Uterus (tissue), 3 donors: ENCODE measurements at regions not wholly inside any gene's neighbourhood (a gene's known extent, or its start where the extent isn't known, plus 50 kb on each side); places are given as distances from the start of the nearest gene placed in this dataset.

Experiments
- DNase-seq, 2 donors: peaks; one replicate each; pipeline ENCODE4 v3.0.0-alpha.2; 2019 to 2020
- H3K27ac ChIP-seq, 2 donors: fragments of 200-600 bp; sonication (generic); 1 replicate in 1 of 2; 2 replicates in 1 of 2; pipeline ENCODE4 v1.5.1; 2016 to 2018
- H3K27me3 ChIP-seq, 2 donors: fragments of 200-600 bp; sonication (generic); one replicate each; pipeline ENCODE4 v1.5.1; 2018 to 2019; ENCODE audit warnings: control low read depth in 1 of 2
- H3K36me3 ChIP-seq, 2 donors: fragments of 200-600 bp; sonication (generic); one replicate each; pipeline ENCODE4 v1.5.1; 2019; ENCODE audit warnings: control low read depth in 1 of 2
- H3K4me1 ChIP-seq, 2 donors: fragments of 200-600 bp; sonication (generic); one replicate each; pipeline ENCODE4 v1.5.1; 2018 to 2019; ENCODE audit warnings: control low read depth in 1 of 2
- H3K4me3 ChIP-seq, 2 donors: fragments of 200-600 bp; sonication (generic); 1 replicate in 1 of 2; 2 replicates in 1 of 2; pipeline ENCODE4 v1.5.1; 2018 to 2019; ENCODE audit warnings: mild to moderate bottlenecking in 1 of 2
- H3K9me3 ChIP-seq, 2 donors: fragments of 200-600 bp; sonication (generic); one replicate each; pipeline ENCODE4 v1.5.1; 2019; ENCODE audit warnings: control low read depth in 1 of 2
- CTCF ChIP-seq, 4 experiments: fragments of 200-600 bp in 2 of 4; fragments of 450-650 bp in 2 of 4; sonication (generic) in 2 of 4; IDR thresholded peaks; one replicate each; pipeline ENCODE4 v1.5.1; 2016 to 2019; ENCODE audit warnings: antibody characterized with exemption in 4 of 4, mild to moderate bottlenecking in 2 of 4, moderate library complexity in 1 of 4
- POLR2A ChIP-seq, 2 donors: fragments of 450-650 bp; IDR thresholded peaks; one replicate each; pipeline ENCODE4 v1.6.1; 2016; ENCODE audit warnings: antibody characterized with exemption in 2 of 2, mild to moderate bottlenecking in 1 of 2, moderate library complexity in 1 of 2
- intact Hi-C: fragments of 100-400 bp; cut with DNase I; formaldehyde crosslinking; loops from one replicate; pipeline ENCODE4 v1.15.1; 2023; ENCODE audit warnings: low total_unique reads
- donor health status: DM: yes; HTN: yes; CAD: no.

DNA sequence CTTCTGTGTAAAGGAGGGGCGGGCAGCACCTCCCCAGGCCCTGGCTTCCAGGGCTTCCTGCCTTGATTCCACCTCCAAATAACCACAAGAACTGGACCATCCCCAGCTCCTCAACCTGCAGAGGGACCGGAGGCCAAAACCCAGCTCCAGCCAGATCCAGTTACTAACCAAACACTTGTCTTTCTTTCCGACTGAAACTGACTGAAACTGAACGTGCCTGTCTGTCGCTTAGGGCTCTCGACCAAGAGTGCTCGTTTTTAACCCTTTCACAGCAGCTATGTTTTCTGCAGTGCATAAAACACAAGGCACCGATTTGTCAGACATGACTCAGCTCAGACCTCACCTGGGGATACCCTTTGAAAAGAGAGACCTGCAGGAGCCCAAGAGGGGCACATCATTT is 249.9 kb upstream of the SIX2 start:
- H3K4me1 ChIP-seq = no peaks in the 10 kb centered on the region
- intact Hi-C loops = no loop called here
- H3K36me3 ChIP-seq = no peaks in the 10 kb centered on the region
- no peak for DNase-seq
- H3K4me3 ChIP-seq = no peak overlapping the region
- no peak for TF ChIP-seq POLR2A (IDR thresholded peaks at IDR 0.05)
- TF ChIP-seq CTCF (IDR thresholded peaks at IDR 0.05) = no peak
- H3K27me3 ChIP-seq = no peaks in the 10 kb centered on the region
- H3K9me3 ChIP-seq = no peaks in the 10 kb centered on the region
- no peak overlapping the region for H3K27ac ChIP-seq

GRCh38 chr2:45258311-45258710 is 249.1 kb upstream of the SIX2 start:
- DNase-seq = no peak
- TF ChIP-seq POLR2A (IDR thresholded peaks at IDR 0.05) = no peak
- TF ChIP-seq CTCF (IDR thresholded peaks at IDR 0.05) = no peak
- Histone ChIP-seq H3K4me1 (no peaks in the 10 kb centered on the region), H3K27ac (no peak overlapping the region), H3K27me3 (no peaks in the 10 kb centered on the region), H3K4me3 (no peak overlapping the region), H3K36me3 (no peaks in the 10 kb centered on the region), H3K9me3 (no peaks in the 10 kb centered on the region)
- intact Hi-C loops = no loop called here

DNA sequence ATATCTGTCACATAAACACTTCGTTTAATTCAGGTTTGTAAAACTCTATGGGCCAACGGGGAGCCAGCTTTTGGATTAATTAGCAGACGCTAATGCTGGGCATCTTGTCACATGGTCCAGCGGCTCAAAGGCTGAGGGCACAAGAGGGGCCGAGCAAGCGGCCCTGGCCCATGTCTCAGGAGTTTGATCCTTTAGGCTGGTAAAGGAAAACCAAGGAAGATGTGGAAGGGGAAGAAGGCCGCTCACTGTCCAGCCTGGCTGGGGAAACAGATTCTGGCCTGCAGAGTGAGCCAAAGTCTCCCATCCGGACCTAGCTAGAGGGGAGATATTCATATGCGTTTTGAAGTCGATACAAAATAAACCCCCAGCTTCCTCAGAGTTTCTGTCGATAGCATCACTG is 248.6 kb upstream of the SIX2 start:
- no peaks in the 10 kb centered on the region for H3K4me1 ChIP-seq
- H3K36me3 ChIP-seq = no peaks in the 10 kb centered on the region
- no peak overlapping the region for H3K4me3 ChIP-seq
- no peak overlapping the region for H3K27ac ChIP-seq
- intact Hi-C loops = no loop called here
- no peak for TF ChIP-seq CTCF (IDR thresholded peaks at IDR 0.05)
- TF ChIP-seq POLR2A (IDR thresholded peaks at IDR 0.05) = no peak
- H3K9me3 ChIP-seq = no peaks in the 10 kb centered on the region
- DNase-seq = no peak
- no peaks in the 10 kb centered on the region for H3K27me3 ChIP-seq

DNA sequence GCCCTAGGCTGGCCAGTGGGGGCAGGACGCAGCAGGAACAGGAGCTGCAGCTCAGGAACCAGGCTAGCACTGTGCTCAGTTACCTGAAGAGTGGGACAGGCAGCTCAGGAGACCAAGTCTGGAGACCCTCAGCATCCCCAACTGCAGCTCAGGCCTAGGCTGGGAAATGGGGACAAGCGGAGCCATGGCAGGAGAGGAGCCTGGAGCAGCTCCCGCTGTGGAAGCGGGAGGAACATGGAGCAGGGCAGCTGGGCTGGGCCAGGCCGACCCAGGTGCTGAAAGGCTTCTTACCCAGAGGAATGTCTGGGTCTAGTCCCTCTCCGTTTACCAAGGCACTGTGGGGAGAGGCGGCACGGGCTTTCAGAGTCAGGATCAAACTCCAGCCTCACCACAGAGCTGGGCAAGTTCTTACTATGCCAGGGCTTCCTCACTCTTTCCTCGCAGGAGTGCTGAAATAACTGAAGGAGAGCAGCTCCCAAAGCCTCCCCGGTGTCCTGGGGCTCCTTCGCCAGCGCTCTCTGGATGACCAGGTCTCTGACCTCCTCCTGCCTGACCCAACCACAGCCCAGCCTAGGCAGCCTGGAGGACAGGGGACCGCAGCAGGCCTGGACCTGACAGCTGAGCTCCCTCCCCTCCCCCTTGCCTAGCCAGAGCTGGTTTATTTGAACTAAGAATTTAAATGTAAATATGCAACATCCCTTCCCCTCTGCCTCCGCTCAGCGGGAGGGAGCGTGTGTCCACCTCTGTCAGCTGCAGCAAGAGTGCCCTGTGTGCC is 247.8 kb upstream of the SIX2 start:
- H3K36me3 ChIP-seq = no peaks in the 10 kb centered on the region
- no peak overlapping the region for H3K4me3 ChIP-seq
- H3K27me3 ChIP-seq = no peaks in the 10 kb centered on the region
- no peak for DNase-seq
- intact Hi-C loops = no loop called here
- no peaks in the 10 kb centered on the region for H3K4me1 ChIP-seq
- TF ChIP-seq POLR2A (IDR thresholded peaks at IDR 0.05) = no peak
- no peak for TF ChIP-seq CTCF (IDR thresholded peaks at IDR 0.05)
- H3K9me3 ChIP-seq = no peaks in the 10 kb centered on the region
- H3K27ac ChIP-seq = no peak overlapping the region

- intact Hi-C loops = no loop called here
- Histone ChIP-seq H3K9me3 (no peaks in the 10 kb centered on the region), H3K27ac (no peak overlapping the region), H3K27me3 (no peaks in the 10 kb centered on the region), H3K36me3 (no peaks in the 10 kb centered on the region), H3K4me1 (no peaks in the 10 kb centered on the region), H3K4me3 (no peak overlapping the region)
- no peak for DNase-seq
- TF ChIP-seq POLR2A (IDR thresholded peaks at IDR 0.05) (no peak), CTCF (IDR thresholded peaks at IDR 0.05) (no peak)
Measured at GRCh38 chr2:45256173-45256866, 247.1 kb upstream of the SIX2 start.
